H7 (cell line): ENCODE measurements at regions not wholly inside any gene's neighbourhood (a gene's known extent, or its start where the extent isn't known, plus 50 kb on each side); places are given as distances from the start of the nearest gene placed in this dataset.

Source experiments
- DNase-seq: peaks from one replicate; pipeline ENCODE4 v3.0.0; 2012
- H3K27me3 ChIP-seq: 2 replicates; pipeline ENCODE4 v1.6.0; 2011; ENCODE audit warnings: mild to moderate bottlenecking, low read length; ENCODE audit not compliant: control insufficient read depth, insufficient read depth
- H3K36me3 ChIP-seq: replicated peaks from 2 replicates; pipeline ENCODE4 v1.5.1; 2011; ENCODE audit warnings: low read length; ENCODE audit not compliant: control insufficient read depth, insufficient read depth
- H3K4me3 ChIP-seq: 2 replicates; pipeline ENCODE4 v1.5.1; 2011; ENCODE audit warnings: low read depth, mild to moderate bottlenecking, control low read depth, low read length, moderate library complexity; ENCODE audit not compliant: insufficient read depth

GRCh38 chr2:18180912-18181311, 302.4 kb downstream of the KCNS3 start:
- no peaks in the 10 kb centered on the region for H3K27me3 ChIP-seq
- no peak overlapping the region for H3K4me3 ChIP-seq
- no peak for DNase-seq
- H3K36me3 ChIP-seq = no peaks in the 10 kb centered on the region

GRCh38 chr2:18180031-18180610, 301.7 kb downstream of the KCNS3 start:
- Histone ChIP-seq H3K4me3 (no peak overlapping the region), H3K27me3 (no peaks in the 10 kb centered on the region), H3K36me3 (no peaks in the 10 kb centered on the region)
- DNase-seq = no peak

GRCh38 chr2:18178736-18179349, 300.4 kb downstream of the KCNS3 start:
- H3K36me3 ChIP-seq = no peaks in the 10 kb centered on the region
- DNase-seq = peak; percentile 27
- no peaks in the 10 kb centered on the region for H3K27me3 ChIP-seq
- H3K4me3 ChIP-seq = no peak overlapping the region

GRCh38 chr2:18176679-18177215, 298.3 kb downstream of the KCNS3 start:
- Histone ChIP-seq H3K36me3 (no peaks in the 10 kb centered on the region), H3K4me3 (no peak overlapping the region), H3K27me3 (no peaks in the 10 kb centered on the region)
- no peak for DNase-seq

GRCh38 chr2:18172607-18173006, 294.1 kb downstream of the KCNS3 start:
- H3K36me3 ChIP-seq = no peaks in the 10 kb centered on the region
- H3K27me3 ChIP-seq = no peaks in the 10 kb centered on the region
- DNase-seq = no peak
- H3K4me3 ChIP-seq = no peak overlapping the region

GRCh38 chr2:18171191-18172139, 293.0 kb downstream of the KCNS3 start:
- H3K36me3 ChIP-seq = no peaks in the 10 kb centered on the region
- H3K4me3 ChIP-seq = no peak overlapping the region
- H3K27me3 ChIP-seq = no peaks in the 10 kb centered on the region
- no peak for DNase-seq

DNA sequence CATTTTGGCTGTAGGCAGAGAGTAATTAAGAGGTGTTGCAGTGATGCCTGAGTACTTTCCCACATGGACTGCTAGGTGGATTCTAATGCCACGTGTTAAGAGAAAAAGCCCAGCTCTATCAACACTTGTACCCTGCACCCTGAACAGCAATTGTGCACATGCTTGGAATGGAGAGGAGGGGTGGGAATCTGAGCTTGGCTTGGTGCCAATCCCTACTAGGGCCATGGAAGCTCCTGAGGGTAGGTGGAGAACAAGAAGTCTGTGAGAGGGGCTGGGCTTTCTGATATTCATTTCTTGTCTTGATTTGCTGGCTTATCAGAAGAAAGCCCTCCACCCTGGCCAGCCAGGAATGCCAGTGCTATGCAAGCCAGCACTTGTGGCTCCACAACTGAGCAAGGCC, 292.2 kb downstream of the KCNS3 start:
- no peaks in the 10 kb centered on the region for H3K36me3 ChIP-seq
- DNase-seq = no peak
- H3K4me3 ChIP-seq = no peak overlapping the region
- no peaks in the 10 kb centered on the region for H3K27me3 ChIP-seq

DNA sequence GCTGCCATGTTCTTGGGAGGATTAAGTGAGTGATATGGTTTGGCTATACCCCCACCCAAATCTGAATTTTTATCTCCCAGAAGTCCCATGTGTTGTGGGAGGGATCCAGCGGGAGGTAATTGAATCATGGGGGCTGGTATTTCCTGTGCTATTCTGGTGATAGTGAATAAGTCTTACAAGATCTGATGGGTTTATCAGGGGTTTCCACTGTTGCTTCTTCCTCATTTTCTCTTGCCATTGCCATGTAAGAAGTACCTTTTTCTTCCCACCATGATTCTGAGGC, 291.4 kb downstream of the KCNS3 start:
- DNase-seq = no peak
- Histone ChIP-seq H3K4me3 (no peak overlapping the region), H3K36me3 (no peaks in the 10 kb centered on the region), H3K27me3 (no peaks in the 10 kb centered on the region)

DNA sequence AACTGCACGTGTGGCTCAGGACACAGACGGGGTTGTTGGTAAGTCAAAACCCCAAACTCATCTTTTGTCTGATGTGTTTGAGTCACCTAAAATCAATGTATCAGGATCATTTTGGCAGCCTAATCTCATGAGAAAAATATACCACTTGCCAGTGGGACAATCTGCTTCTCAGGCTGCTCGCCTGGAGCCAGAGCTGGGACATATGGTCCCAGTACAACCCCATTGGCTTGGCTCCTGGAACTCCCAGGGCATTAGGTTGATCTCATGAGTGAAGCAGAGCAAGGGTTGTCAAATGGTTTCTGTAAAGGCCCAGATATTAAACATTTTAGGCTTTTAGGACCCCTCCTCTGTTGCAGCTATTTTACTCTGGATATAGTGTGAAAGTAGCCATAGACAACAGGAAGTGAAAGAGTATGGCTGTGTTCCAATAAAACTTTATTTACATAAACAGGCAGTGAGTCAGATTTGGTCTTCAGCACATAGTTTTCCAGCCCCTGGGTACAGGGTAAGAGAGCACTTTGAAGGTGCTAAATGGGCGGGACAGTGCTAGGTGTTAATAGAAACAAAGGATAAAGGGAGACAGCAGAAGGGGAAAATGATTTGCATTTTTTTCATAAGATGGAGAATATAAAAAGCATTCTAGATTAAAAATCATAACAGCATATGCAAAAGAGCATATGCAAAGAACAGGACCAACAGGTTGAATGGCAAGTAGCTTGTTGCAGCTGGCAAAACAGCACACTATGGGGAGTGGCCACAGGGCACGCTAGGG, 290.8 kb downstream of the KCNS3 start:
- Histone ChIP-seq H3K36me3 (no peaks in the 10 kb centered on the region), H3K4me3 (no peak overlapping the region), H3K27me3 (no peaks in the 10 kb centered on the region)
- no peak for DNase-seq

- DNase-seq = no peak
- no peaks in the 10 kb centered on the region for H3K27me3 ChIP-seq
- no peak overlapping the region for H3K4me3 ChIP-seq
- no peaks in the 10 kb centered on the region for H3K36me3 ChIP-seq
Measured at GRCh38 chr2:18167871-18168270, 289.4 kb downstream of the KCNS3 start.

GRCh38 chr2:18161681-18162080, 283.2 kb downstream of the KCNS3 start:
- no peak for DNase-seq
- Histone ChIP-seq H3K27me3 (no peaks in the 10 kb centered on the region), H3K4me3 (no peak overlapping the region), H3K36me3 (no peaks in the 10 kb centered on the region)

DNA sequence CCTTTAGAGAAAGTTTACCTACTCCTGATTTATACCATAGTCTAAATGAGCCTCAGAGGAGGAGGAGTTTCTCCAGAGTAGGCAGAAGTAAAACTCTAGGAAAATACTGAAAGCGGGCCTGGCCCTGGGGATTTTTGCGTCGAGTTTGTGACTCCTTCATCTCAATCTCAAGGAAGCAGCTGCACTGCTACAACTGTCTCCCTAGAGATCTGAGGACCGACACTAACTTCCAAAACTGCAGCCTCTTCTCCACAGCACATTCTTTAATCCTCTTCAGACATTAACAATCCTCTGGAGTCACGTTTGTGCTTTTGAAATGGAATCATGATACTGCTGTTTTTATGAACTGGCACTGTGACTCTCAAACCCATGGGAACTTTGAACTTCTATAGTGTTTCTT, 281.4 kb downstream of the KCNS3 start:
- H3K36me3 ChIP-seq = no peaks in the 10 kb centered on the region
- no peak overlapping the region for H3K4me3 ChIP-seq
- no peak for DNase-seq
- H3K27me3 ChIP-seq = no peaks in the 10 kb centered on the region

GRCh38 chr2:18156421-18156820, 278.0 kb downstream of the KCNS3 start:
- no peak for DNase-seq
- no peaks in the 10 kb centered on the region for H3K36me3 ChIP-seq
- H3K4me3 ChIP-seq = no peak overlapping the region
- no peaks in the 10 kb centered on the region for H3K27me3 ChIP-seq

- Histone ChIP-seq H3K4me3 (no peak overlapping the region), H3K36me3 (no peaks in the 10 kb centered on the region), H3K27me3 (no peaks in the 10 kb centered on the region)
- no peak for DNase-seq
Measured at GRCh38 chr2:18156002-18156401, 277.5 kb downstream of the KCNS3 start.
